Karpas-422 (cell line): ENCODE measurements at regions not wholly inside any gene's neighbourhood (a gene's known extent, or its start where the extent isn't known, plus 50 kb on each side); places are given as distances from the start of the nearest gene placed in this dataset.

Experiments used
- DNase-seq: peaks from one replicate; pipeline ENCODE4 v3.0.0-alpha.2; 2015
- H2AFZ ChIP-seq: fragments of 200-600 bp; sonication (generic); 2 replicates; pipeline ENCODE4 v1.6.1; 2014; ENCODE audit warnings: antibody characterized with exemption, low read length, mixed read lengths
- H3K27ac ChIP-seq: fragments of 200-600 bp; sonication (generic); 2 replicates; pipeline ENCODE4 v1.5.1; 2014; ENCODE audit warnings: mild to moderate bottlenecking, low read length, moderate library complexity
- H3K27me3 ChIP-seq: fragments of 200-600 bp; sonication (generic); 2 replicates; pipeline ENCODE4 v1.6.1; 2014; ENCODE audit warnings: low read length, mixed read lengths
- H3K36me3 ChIP-seq: fragments of 200-600 bp; sonication (generic); 2 replicates; pipeline ENCODE4 v1.6.1; 2014; ENCODE audit warnings: low read length, mixed read lengths; ENCODE audit not compliant: insufficient read depth
- H3K4me1 ChIP-seq: fragments of 200-600 bp; sonication (generic); 2 replicates; pipeline ENCODE4 v1.6.1; 2014; ENCODE audit warnings: mild to moderate bottlenecking, low read length, mixed read lengths
- H3K4me2 ChIP-seq: fragments of 200-600 bp; sonication (generic); 2 replicates; pipeline ENCODE4 v1.6.1; 2014; ENCODE audit warnings: low read length, low read depth, mild to moderate bottlenecking; ENCODE audit not compliant: poor library complexity, severe bottlenecking
- H3K4me3 ChIP-seq: fragments of 200-600 bp; sonication (generic); 2 replicates; pipeline ENCODE4 v1.5.1; 2014; ENCODE audit warnings: mild to moderate bottlenecking, antibody characterized with exemption, low read length, mixed read lengths
- H3K79me2 ChIP-seq: fragments of 200-600 bp; sonication (generic); 2 replicates; pipeline ENCODE4 v1.6.1; 2014; ENCODE audit warnings: mild to moderate bottlenecking, low read length, mixed read lengths
- H3K9ac ChIP-seq: fragments of 200-600 bp; sonication (generic); 2 replicates; pipeline ENCODE4 v1.6.0; 2014; ENCODE audit warnings: low read length
- H3K9me2 ChIP-seq: fragments of 200-600 bp; sonication (generic), shearing (Covaris generic); replicated peaks from 2 replicates; pipeline ENCODE4 v1.6.0; 2014; ENCODE audit warnings: mild to moderate bottlenecking, low read length, moderate library complexity; ENCODE audit not compliant: insufficient read depth
- H3K9me3 ChIP-seq: fragments of 300-700, 200-600 bp; sonication (generic); 2 replicates; pipeline ENCODE4 v1.6.1; 2014; ENCODE audit warnings: low read length, mixed read lengths
- H4K20me1 ChIP-seq: fragments of 200-600 bp; sonication (generic); 2 replicates; pipeline ENCODE4 v1.6.1; 2014; ENCODE audit warnings: mild to moderate bottlenecking, antibody characterized with exemption, low read length, low read depth; ENCODE audit not compliant: insufficient read depth

DNA sequence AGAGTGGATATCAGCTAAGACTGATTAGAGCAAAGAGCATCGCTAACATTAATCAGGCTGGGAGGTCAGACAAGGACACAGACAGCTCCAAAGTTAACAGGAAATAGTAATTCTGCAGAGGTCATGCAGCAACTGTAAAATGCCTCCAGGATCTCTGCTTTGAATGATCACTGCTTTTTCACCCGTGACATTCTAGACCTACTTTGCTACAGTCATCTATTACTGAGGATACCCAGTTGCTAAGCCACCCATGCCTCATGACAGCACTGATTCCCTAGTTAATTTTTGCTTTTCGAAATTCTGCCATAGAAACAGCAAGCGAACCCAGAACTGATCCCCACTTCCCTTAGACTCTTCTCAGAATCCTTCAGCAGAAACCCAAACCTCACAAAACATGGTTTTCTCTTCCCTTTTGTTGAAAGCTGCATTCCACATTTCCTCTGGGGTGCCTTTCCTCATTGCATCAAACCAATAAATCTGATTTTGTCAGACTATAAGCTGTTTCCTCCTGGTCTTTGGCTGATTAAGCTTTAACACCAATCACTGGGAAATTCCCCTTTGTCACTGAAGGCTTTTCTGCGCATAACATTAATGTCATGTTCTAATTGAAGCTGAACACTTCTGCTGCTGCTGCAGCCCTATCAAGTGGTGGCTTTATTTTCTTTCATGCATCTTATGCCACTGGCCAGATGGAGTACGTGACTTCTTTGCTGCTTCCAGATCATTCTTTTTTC is 201.1 kb upstream of the CHD1 start:
- Histone ChIP-seq H3K9me3 (no peaks in the 10 kb centered on the region), H3K36me3 (no peaks in the 10 kb centered on the region), H2AFZ (no peak overlapping the region), H3K27ac (no peak overlapping the region), H3K4me1 (no peaks in the 10 kb centered on the region), H3K9me2 (no peaks in the 10 kb centered on the region), H3K4me2 (no peak overlapping the region), H3K9ac (no peak overlapping the region), H4K20me1 (no peaks in the 10 kb centered on the region), H3K4me3 (no peak overlapping the region), H3K79me2 (no peaks in the 10 kb centered on the region), H3K27me3 (no peaks in the 10 kb centered on the region)
- DNase-seq, result no peak

DNA sequence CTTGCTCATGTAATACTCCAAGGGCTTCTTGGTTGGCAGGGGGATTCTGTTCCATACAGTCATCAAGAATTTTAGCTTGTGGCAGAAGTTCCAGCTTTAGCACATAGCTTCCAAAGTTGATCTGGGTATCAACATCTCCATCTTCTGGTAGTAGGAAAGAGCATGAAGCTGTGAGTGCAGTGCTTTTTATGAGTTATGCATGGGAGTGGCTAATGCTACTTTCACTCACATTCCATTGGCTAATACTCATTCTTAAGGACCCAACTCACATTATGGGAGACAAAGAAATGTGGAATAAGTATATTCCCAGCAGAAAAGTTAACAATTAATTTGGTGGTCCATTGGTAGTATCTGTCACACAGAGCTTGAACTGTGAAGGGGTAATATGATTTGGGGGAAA is 194.2 kb upstream of the CHD1 start:
- no peaks in the 10 kb centered on the region for H3K36me3 ChIP-seq
- no peak overlapping the region for H3K9ac ChIP-seq
- no peaks in the 10 kb centered on the region for H3K9me3 ChIP-seq
- H3K9me2 ChIP-seq, result no peaks in the 10 kb centered on the region
- no peak for DNase-seq
- no peaks in the 10 kb centered on the region for H3K4me1 ChIP-seq
- no peak overlapping the region for H3K4me2 ChIP-seq
- no peaks in the 10 kb centered on the region for H3K79me2 ChIP-seq
- H3K4me3 ChIP-seq, result no peak overlapping the region
- no peak overlapping the region for H3K27ac ChIP-seq
- no peaks in the 10 kb centered on the region for H3K27me3 ChIP-seq
- no peak overlapping the region for H2AFZ ChIP-seq
- no peaks in the 10 kb centered on the region for H4K20me1 ChIP-seq

DNA sequence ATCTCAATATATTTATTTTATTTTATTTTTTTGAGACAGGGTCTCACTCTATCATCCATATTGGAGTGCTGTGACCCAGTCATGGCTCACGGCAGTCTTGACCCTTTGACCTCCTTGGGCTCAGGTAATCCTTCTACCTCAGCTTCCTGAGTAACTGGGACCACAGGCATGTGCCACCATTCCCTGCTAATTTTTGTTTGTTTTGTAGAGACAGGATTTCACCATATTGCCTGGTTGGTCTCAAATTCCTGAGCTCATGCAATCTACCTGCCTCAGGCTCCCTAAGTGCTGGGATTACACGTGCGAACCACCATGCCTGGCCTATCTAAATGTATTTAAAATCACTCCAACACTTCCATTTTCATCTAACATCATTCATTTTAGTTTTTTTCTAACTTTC is 190.5 kb upstream of the CHD1 start:
- Histone ChIP-seq H3K9ac (no peak overlapping the region), H3K27me3 (no peaks in the 10 kb centered on the region), H3K27ac (no peak overlapping the region), H3K36me3 (no peaks in the 10 kb centered on the region), H3K79me2 (no peaks in the 10 kb centered on the region), H3K9me3 (no peaks in the 10 kb centered on the region), H2AFZ (no peak overlapping the region), H4K20me1 (no peaks in the 10 kb centered on the region), H3K9me2 (no peaks in the 10 kb centered on the region), H3K4me2 (no peak overlapping the region), H3K4me3 (no peak overlapping the region), H3K4me1 (no peaks in the 10 kb centered on the region)
- no peak for DNase-seq

DNA sequence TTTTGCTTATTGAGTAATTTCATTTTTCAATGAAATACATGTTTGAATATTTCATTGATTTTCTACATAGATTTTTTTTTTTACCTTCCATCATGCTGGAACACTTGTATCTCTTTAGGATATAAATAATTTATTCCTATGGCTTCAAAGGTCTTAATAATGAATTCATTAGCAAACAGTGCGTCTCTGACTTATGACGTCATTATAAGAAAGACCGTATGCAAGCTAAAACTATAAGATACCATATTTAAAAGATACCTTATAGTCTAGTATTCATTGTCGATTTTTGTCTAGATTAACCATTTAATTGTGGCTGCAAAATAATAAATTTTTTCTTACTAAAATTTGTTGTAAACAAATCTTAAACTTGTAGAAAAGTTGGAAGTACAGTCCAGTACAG is 187.7 kb upstream of the CHD1 start:
- Histone ChIP-seq H4K20me1 (no peaks in the 10 kb centered on the region), H3K9ac (no peak overlapping the region), H3K79me2 (no peaks in the 10 kb centered on the region), H3K36me3 (no peaks in the 10 kb centered on the region), H3K9me3 (no peaks in the 10 kb centered on the region), H3K27ac (no peak overlapping the region), H3K4me1 (no peaks in the 10 kb centered on the region), H3K9me2 (no peaks in the 10 kb centered on the region), H3K4me2 (no peak overlapping the region), H2AFZ (no peak overlapping the region), H3K4me3 (no peak overlapping the region), H3K27me3 (no peaks in the 10 kb centered on the region)
- DNase-seq, result no peak

DNA sequence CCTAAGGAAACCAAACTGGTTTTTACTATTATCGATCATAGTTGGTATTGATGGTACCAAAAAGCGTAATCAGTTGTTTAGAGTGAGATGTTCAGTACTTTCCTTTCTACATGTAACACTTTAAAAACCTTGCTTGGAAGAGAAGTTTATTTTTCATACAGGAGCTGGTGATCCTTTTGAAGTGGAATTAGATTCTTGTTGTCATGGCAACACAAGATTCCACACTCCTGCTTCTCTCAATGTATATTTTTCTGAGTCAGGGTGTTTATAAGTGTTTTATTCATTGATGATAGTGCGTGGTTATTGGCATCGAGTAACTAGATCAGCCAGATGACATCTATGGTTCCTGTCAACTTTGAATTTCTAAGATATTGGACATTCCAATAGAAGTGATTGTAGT is 181.1 kb upstream of the CHD1 start:
- Histone ChIP-seq H3K36me3 (no peaks in the 10 kb centered on the region), H4K20me1 (no peaks in the 10 kb centered on the region), H2AFZ (no peak overlapping the region), H3K4me3 (no peak overlapping the region), H3K4me2 (no peak overlapping the region), H3K27ac (no peak overlapping the region), H3K9me2 (no peaks in the 10 kb centered on the region), H3K9me3 (no peaks in the 10 kb centered on the region), H3K4me1 (no peaks in the 10 kb centered on the region), H3K27me3 (no peaks in the 10 kb centered on the region), H3K79me2 (no peaks in the 10 kb centered on the region), H3K9ac (no peak overlapping the region)
- no peak for DNase-seq

DNA sequence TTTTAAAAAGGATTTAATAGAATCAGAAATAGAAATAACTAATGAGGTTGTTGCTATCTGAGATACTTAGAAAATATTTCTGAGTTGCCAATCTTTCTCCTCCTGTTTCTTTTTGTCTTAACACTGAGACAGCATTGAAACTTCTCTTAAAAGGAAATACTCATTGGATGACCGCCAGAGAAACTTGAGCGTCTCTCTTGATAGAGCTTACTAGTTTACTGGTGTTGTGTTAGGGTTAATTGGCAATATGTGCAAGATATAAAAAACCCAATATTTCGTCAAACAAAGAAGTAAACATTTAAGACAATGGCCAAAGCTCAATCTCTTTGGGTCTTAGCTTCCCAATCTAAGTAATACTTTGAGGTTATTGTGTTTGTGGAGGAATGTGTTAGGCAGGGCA is 176.4 kb upstream of the CHD1 start:
- H3K4me3 ChIP-seq, result no peak overlapping the region
- no peaks in the 10 kb centered on the region for H4K20me1 ChIP-seq
- H3K27ac ChIP-seq, result no peak overlapping the region
- H3K4me1 ChIP-seq, result no peaks in the 10 kb centered on the region
- H3K4me2 ChIP-seq, result no peak overlapping the region
- no peaks in the 10 kb centered on the region for H3K27me3 ChIP-seq
- no peaks in the 10 kb centered on the region for H3K36me3 ChIP-seq
- no peak overlapping the region for H2AFZ ChIP-seq
- H3K9me3 ChIP-seq, result no peaks in the 10 kb centered on the region
- no peak for DNase-seq
- no peaks in the 10 kb centered on the region for H3K9me2 ChIP-seq
- no peak overlapping the region for H3K9ac ChIP-seq
- no peaks in the 10 kb centered on the region for H3K79me2 ChIP-seq

DNA sequence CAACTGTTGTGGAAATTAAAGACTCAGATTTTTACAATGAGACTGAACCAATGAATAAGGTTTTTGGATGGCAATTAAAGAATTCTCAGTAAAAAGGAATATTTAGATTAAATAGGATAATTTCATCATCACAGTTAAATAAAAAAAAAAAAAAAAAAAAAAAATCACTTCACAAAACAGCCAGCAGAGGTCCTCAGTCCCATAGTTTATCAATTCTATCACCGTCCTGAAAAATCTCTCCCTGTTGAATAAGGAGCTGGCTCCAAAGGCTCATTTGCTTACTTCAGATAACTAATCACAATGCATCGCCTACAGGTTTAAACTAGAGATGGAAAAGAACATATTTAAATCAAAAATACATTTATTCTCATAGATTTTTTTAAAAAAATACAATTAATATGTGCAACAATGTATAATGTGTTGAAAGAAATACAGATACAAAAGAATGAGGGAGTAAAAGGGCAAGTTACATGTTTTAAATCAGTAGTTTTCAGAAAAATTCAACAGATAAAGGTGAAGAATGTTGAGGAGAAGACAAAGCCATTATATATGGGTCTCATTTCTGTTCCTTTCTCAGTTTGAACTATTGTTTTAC is 175.8 kb upstream of the CHD1 start:
- H3K9ac ChIP-seq, result no peak overlapping the region
- H3K4me1 ChIP-seq, result no peaks in the 10 kb centered on the region
- H3K27ac ChIP-seq, result no peak overlapping the region
- no peaks in the 10 kb centered on the region for H3K36me3 ChIP-seq
- H3K27me3 ChIP-seq, result no peaks in the 10 kb centered on the region
- no peak overlapping the region for H3K4me2 ChIP-seq
- H3K9me2 ChIP-seq, result no peaks in the 10 kb centered on the region
- no peaks in the 10 kb centered on the region for H3K79me2 ChIP-seq
- H4K20me1 ChIP-seq, result no peaks in the 10 kb centered on the region
- peak; percentile 72 for DNase-seq
- no peak overlapping the region for H2AFZ ChIP-seq
- H3K4me3 ChIP-seq, result no peak overlapping the region
- no peaks in the 10 kb centered on the region for H3K9me3 ChIP-seq

DNA sequence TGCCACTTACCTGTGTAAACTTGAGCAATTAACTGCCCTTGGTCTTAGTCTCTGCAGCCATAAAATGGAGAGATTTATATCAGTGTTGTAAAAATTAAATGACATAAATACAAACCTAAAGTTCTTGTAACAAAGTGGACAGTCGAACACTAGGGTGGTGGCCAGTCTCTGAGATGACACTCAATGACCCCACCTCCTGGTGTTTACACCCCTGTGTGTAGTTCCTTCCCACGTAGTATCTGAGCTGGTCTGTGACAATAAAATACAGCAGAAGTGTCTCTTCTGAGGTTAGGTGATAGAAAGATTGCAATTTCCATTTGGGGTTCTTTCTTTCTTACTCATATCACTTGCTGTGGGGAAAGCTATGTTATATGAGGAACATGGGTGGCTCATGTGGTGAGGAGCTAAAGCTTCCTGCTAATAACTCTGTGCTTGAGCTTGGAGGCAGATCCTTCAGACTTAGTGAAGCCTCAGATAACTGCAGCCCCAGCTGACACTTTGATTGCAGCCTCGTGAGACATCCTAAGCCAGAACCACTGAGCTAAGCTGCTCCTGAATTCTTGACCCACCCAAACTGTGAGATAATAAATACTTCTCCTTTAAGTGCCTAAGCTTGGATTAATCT is 173.4 kb upstream of the CHD1 start:
- Histone ChIP-seq H3K79me2 (no peaks in the 10 kb centered on the region), H3K9ac (no peak overlapping the region), H3K9me3 (no peaks in the 10 kb centered on the region), H3K9me2 (no peaks in the 10 kb centered on the region), H3K4me2 (no peak overlapping the region), H2AFZ (no peak overlapping the region), H4K20me1 (no peaks in the 10 kb centered on the region), H3K27ac (no peak overlapping the region), H3K4me3 (no peak overlapping the region), H3K36me3 (no peaks in the 10 kb centered on the region), H3K27me3 (no peaks in the 10 kb centered on the region), H3K4me1 (no peaks in the 10 kb centered on the region)
- no peak for DNase-seq
